MCF 10A (cell line): ENCODE measurements at regions not wholly inside any gene's neighbourhood (a gene's known extent, or its start where the extent isn't known, plus 50 kb on each side); places are given as distances from the start of the nearest gene placed in this dataset.
"Not testable (repeated sequence)": the region's sequence is repeated elsewhere in the genome, so short reads cannot be mapped to it uniquely, and the experiment has no call there.

Experiments used
- BruUV-seq: library from RNA; stranded (reverse); fragments of 400-500 nt; replicated peaks from 2 replicates; lab custom pipeline; 2021; lab: Mats Ljungman, UMichigan
- CTCF ChIA-PET: fragments of 300-600 bp; sonication (Branson Sonifier 250); formaldehyde crosslinking; extraction: SDS; loops from one replicate; lab custom pipeline; 2021; ENCODE audit warnings: antibody characterized with exemption, inconsistent platforms; lab: Yijun Ruan, JAX
- POLR2A ChIA-PET: fragments of 300-600, 350-650 bp; sonication (Branson Sonifier 250); formaldehyde crosslinking; extraction: SDS; loops from one replicate; lab custom pipeline; 2020; ENCODE audit warnings: antibody characterized with exemption, inconsistent platforms; lab: Yijun Ruan, JAX
- DNase-seq: peaks from one replicate; pipeline ENCODE4 v3.0.0-alpha.2; 2018; ENCODE audit not compliant: unreplicated experiment
- H3K27ac Mint-ChIP-seq: one replicate; pipeline ENCODE4 v1.8.0; 2022; ENCODE audit warnings: mild to moderate bottlenecking, low read depth, mixed read lengths; ENCODE audit not compliant: unreplicated experiment
- H3K27me3 Mint-ChIP-seq: one replicate; pipeline ENCODE4 v1.8.0; 2022; ENCODE audit warnings: mixed read lengths; ENCODE audit not compliant: insufficient read depth, unreplicated experiment
- H3K36me3 Mint-ChIP-seq: one replicate; pipeline ENCODE4 v1.8.0; 2022; ENCODE audit warnings: mild to moderate bottlenecking, moderate library complexity, mixed read lengths; ENCODE audit not compliant: insufficient read depth, unreplicated experiment
- H3K4me1 Mint-ChIP-seq: one replicate; pipeline ENCODE4 v1.8.0; 2022; ENCODE audit warnings: mixed read lengths; ENCODE audit not compliant: insufficient read depth, unreplicated experiment
- H3K4me3 Mint-ChIP-seq: one replicate; pipeline ENCODE4 v1.8.0; 2022; ENCODE audit warnings: mild to moderate bottlenecking, moderate library complexity, mixed read lengths; ENCODE audit not compliant: unreplicated experiment
- H3K9me3 Mint-ChIP-seq: one replicate; pipeline ENCODE4 v1.8.0; 2022; ENCODE audit warnings: mixed read lengths; ENCODE audit not compliant: unreplicated experiment
- CTCF ChIP-seq: fragments of 200-600 bp; IDR thresholded peaks from one replicate; pipeline ENCODE4 v1.8.0; 2022; ENCODE audit warnings: antibody characterized with exemption, mild to moderate bottlenecking; ENCODE audit not compliant: unreplicated experiment
- intact Hi-C: fragments of 100-400 bp; cut with micrococcal nuclease; formaldehyde crosslinking; loops from 2 replicates; pipeline ENCODE4 v1.14.1; 2022

GRCh38 chr1:91603409-91603808 lies 102.8 kb downstream of the CDC7 start:
- no peak overlapping the region for H3K4me3 Mint-ChIP-seq
- H3K27ac Mint-ChIP-seq, result no peak overlapping the region
- intact Hi-C loops, result no loop called here
- ChIA-PET POLR2A (interaction anchor here (2.0 kb wide), 1 partner anchor 34 kb away, joined by 8 read pairs; no protein-coding TSS in a partner anchor), CTCF (interaction anchor here (1.1 kb wide), 1 partner anchor 13 kb away, joined by 3 read pairs; no protein-coding TSS in a partner anchor)
- DNase-seq, result no peak
- BruUV-seq, result no TSS peak
- peaks cover 3% of the 10 kb centered on the region for H3K4me1 Mint-ChIP-seq
- H3K36me3 Mint-ChIP-seq, result no peaks in the 10 kb centered on the region
- H3K9me3 Mint-ChIP-seq, result no peaks in the 10 kb centered on the region
- TF ChIP-seq CTCF, result no peak
- no peaks in the 10 kb centered on the region for H3K27me3 Mint-ChIP-seq

- BruUV-seq, result no TSS peak
- Mint-ChIP-seq H3K27ac (peak overlapping the region; percentile 61), H3K4me3 (no peak overlapping the region), H3K4me1 (peaks cover 15% of the 10 kb centered on the region), H3K27me3 (no peaks in the 10 kb centered on the region), H3K9me3 (no peaks in the 10 kb centered on the region), H3K36me3 (no peaks in the 10 kb centered on the region)
- intact Hi-C loops, result no loop called here
- ChIA-PET POLR2A (interaction anchor here (2.0 kb wide), 1 partner anchor 35 kb away, joined by 8 read pairs; no protein-coding TSS in a partner anchor), CTCF (interaction anchor here (1.2 to 1.6 kb wide), 2 partner anchors 93 to 322 kb away, joined by 4 read pairs; no protein-coding TSS in a partner anchor)
- DNase-seq, result no peak
- no peak for TF ChIP-seq CTCF
Observed at GRCh38 chr1:91604632-91605031, 104.0 kb downstream of the CDC7 start.

GRCh38 chr1:91605566-91605965 lies 104.9 kb downstream of the CDC7 start:
- no peaks in the 10 kb centered on the region for H3K9me3 Mint-ChIP-seq
- BruUV-seq, result no TSS peak
- CTCF ChIA-PET, result no interaction called here

GRCh38 chr1:91606546-91607078 lies 106.0 kb downstream of the CDC7 start:
- H3K9me3 Mint-ChIP-seq, result no peaks in the 10 kb centered on the region

More at GRCh38 chr1:91605566-91605965, 104.9 kb downstream of the CDC7 start:
- intact Hi-C loops, result no loop called here
- H3K4me3 Mint-ChIP-seq, result no peak overlapping the region
- DNase-seq, result no peak
- H3K27me3 Mint-ChIP-seq, result no peaks in the 10 kb centered on the region
- POLR2A ChIA-PET, result interaction anchor here (0.7 kb wide), 2 partner anchors 75 to 132 kb away, joined by 3 to 4 read pairs; no protein-coding TSS in a partner anchor
- H3K4me1 Mint-ChIP-seq, result peaks cover 25% of the 10 kb centered on the region
- TF ChIP-seq CTCF, result no peak
- H3K27ac Mint-ChIP-seq, result no peak overlapping the region
- no peaks in the 10 kb centered on the region for H3K36me3 Mint-ChIP-seq

GRCh38 chr1:91607686-91608085 lies 107.0 kb downstream of the CDC7 start:
- peaks cover 32% of the 10 kb centered on the region for H3K4me1 Mint-ChIP-seq
- H3K9me3 Mint-ChIP-seq, H3K27me3 Mint-ChIP-seq, BruUV-seq, H3K4me3 Mint-ChIP-seq, intact Hi-C loops, H3K36me3 Mint-ChIP-seq: not testable (repeated sequence)
- peak; percentile 33 for DNase-seq
- CTCF ChIA-PET, result interaction anchor here (0.6 to 1.9 kb wide), 2 partner anchors 70 to 78 kb away, joined by 3 to 9 read pairs; no protein-coding TSS in a partner anchor
- POLR2A ChIA-PET, result interaction anchor here (0.6 to 5.4 kb wide), 7 partner anchors 38 to 284 kb away, joined by 3 to 36 read pairs (median 3); no protein-coding TSS in a partner anchor
- H3K27ac Mint-ChIP-seq, result peak overlapping the region; percentile 74

More at GRCh38 chr1:91606546-91607078, 106.0 kb downstream of the CDC7 start:
- CTCF ChIA-PET, result interaction anchor here (0.6 kb wide), 1 partner anchor 1597 kb away, joined by 3 read pairs; no protein-coding TSS in a partner anchor
- Mint-ChIP-seq H3K4me1 (peaks cover 32% of the 10 kb centered on the region), H3K36me3 (no peaks in the 10 kb centered on the region), H3K27me3 (no peaks in the 10 kb centered on the region), H3K4me3 (no peak overlapping the region), H3K27ac (no peak overlapping the region)
- intact Hi-C loops, result no loop called here
- no TSS peak for BruUV-seq
- no peak for DNase-seq
- TF ChIP-seq CTCF, result no peak
- POLR2A ChIA-PET, result interaction anchor here (1.3 to 5.4 kb wide), 2 partner anchors 37 to 67 kb away, joined by 3 to 36 read pairs; no protein-coding TSS in a partner anchor
